H9 (cell line): ENCODE measurements at regions not wholly inside any gene's neighbourhood (a gene's known extent, or its start where the extent isn't known, plus 50 kb on each side); places are given as distances from the start of the nearest gene placed in this dataset.

Experiments
- DNase-seq: peaks from one replicate; pipeline ENCODE4 v3.0.0-alpha.2; 2017
- H2AFZ ChIP-seq: one replicate; pipeline ENCODE4 v1.6.1; 2013; ENCODE audit warnings: mild to moderate bottlenecking, low read length, control low read depth, moderate library complexity
- H2AK5ac ChIP-seq: 2 replicates; pipeline ENCODE4 v1.6.1; 2013; ENCODE audit warnings: low read length, control low read depth, mixed read lengths; ENCODE audit not compliant: insufficient read length
- H2BK120ac ChIP-seq: one replicate; pipeline ENCODE4 v1.6.1; 2013; ENCODE audit warnings: low read depth, mild to moderate bottlenecking, low read length, control low read depth, inconsistent platforms; ENCODE audit not compliant: poor library complexity, severe bottlenecking
- H2BK12ac ChIP-seq: 2 replicates; pipeline ENCODE4 v1.6.1; 2013; ENCODE audit warnings: low read length, control low read depth, mixed read lengths, low read depth; ENCODE audit not compliant: insufficient read length
- H2BK15ac ChIP-seq: 2 replicates; pipeline ENCODE4 v1.6.1; 2013; ENCODE audit warnings: low read depth, low read length, control low read depth
- H2BK20ac ChIP-seq: one replicate; pipeline ENCODE4 v1.6.1; 2013; ENCODE audit warnings: low read depth, mild to moderate bottlenecking, low read length, control low read depth, inconsistent platforms; ENCODE audit not compliant: poor library complexity, severe bottlenecking
- H2BK5ac ChIP-seq: 2 replicates; pipeline ENCODE4 v1.6.1; 2013; ENCODE audit warnings: low read length, control low read depth, mixed read lengths; ENCODE audit not compliant: insufficient read length
- H3K14ac ChIP-seq: 2 replicates; pipeline ENCODE4 v1.6.1; 2013; ENCODE audit warnings: low read length, control low read depth; ENCODE audit not compliant: insufficient read depth
- H3K18ac ChIP-seq: 2 replicates; pipeline ENCODE4 v1.6.1; 2013; ENCODE audit warnings: low read depth, mild to moderate bottlenecking, mixed read lengths, low read length, control low read depth; ENCODE audit not compliant: insufficient read length
- H3K23ac ChIP-seq: 2 replicates; pipeline ENCODE4 v1.6.1; 2013; ENCODE audit warnings: low read length, control low read depth, mixed read lengths, low read depth; ENCODE audit not compliant: insufficient read length
- H3K23me2 ChIP-seq: 2 replicates; pipeline ENCODE4 v1.6.1; 2013; ENCODE audit warnings: low read depth, mild to moderate bottlenecking, mixed read lengths, low read length, control low read depth; ENCODE audit not compliant: insufficient read length, poor library complexity, severe bottlenecking
- H3K27ac ChIP-seq: 2 replicates; pipeline ENCODE4 v1.5.1; 2013; ENCODE audit warnings: low read length, control low read depth, mixed read lengths, low read depth; ENCODE audit not compliant: insufficient read length
- H3K27me3 ChIP-seq: 2 replicates; pipeline ENCODE4 v1.6.1; 2013; ENCODE audit warnings: low read length, control low read depth, inconsistent platforms; ENCODE audit not compliant: insufficient read depth
- H3K4ac ChIP-seq: 2 replicates; pipeline ENCODE4 v1.6.1; 2013; ENCODE audit warnings: low read depth, mild to moderate bottlenecking, control low read depth, inconsistent platforms, low read length, moderate library complexity
- H3K4me1 ChIP-seq: 2 replicates; pipeline ENCODE4 v1.6.1; 2013; ENCODE audit warnings: low read length, control low read depth, inconsistent platforms; ENCODE audit not compliant: insufficient read depth
- H3K4me2 ChIP-seq: 2 replicates; pipeline ENCODE4 v1.6.1; 2013; ENCODE audit warnings: low read length, control low read depth, mixed read lengths; ENCODE audit not compliant: insufficient read length, insufficient read depth
- H3K56ac ChIP-seq: 2 replicates; pipeline ENCODE4 v1.6.1; 2013; ENCODE audit warnings: low read depth, mild to moderate bottlenecking, mixed read lengths, low read length, control low read depth; ENCODE audit not compliant: insufficient read length
- H3K79me1 ChIP-seq: 2 replicates; pipeline ENCODE4 v1.6.1; 2013; ENCODE audit warnings: low read depth, mild to moderate bottlenecking, moderate library complexity, low read length, control low read depth, inconsistent platforms; ENCODE audit not compliant: insufficient read depth, poor library complexity, severe bottlenecking
- H3K79me2 ChIP-seq: 2 replicates; pipeline ENCODE4 v1.6.1; 2013; ENCODE audit warnings: low read length, control low read depth, inconsistent platforms; ENCODE audit not compliant: insufficient read depth
- H3K9ac ChIP-seq: 2 replicates; pipeline ENCODE4 v1.6.1; 2013; ENCODE audit warnings: low read length, control low read depth, mixed read lengths; ENCODE audit not compliant: insufficient read length; ENCODE audit errors: extremely low read depth
- H3K9me3 ChIP-seq: one replicate; pipeline ENCODE4 v1.6.1; 2013; ENCODE audit warnings: low read depth, low read length, inconsistent platforms; ENCODE audit not compliant: control insufficient read depth
- H3T11ph ChIP-seq: one replicate; pipeline ENCODE4 v1.6.1; 2013; ENCODE audit warnings: mild to moderate bottlenecking, low read length, control low read depth, inconsistent platforms
- H4K20me1 ChIP-seq: one replicate; pipeline ENCODE4 v1.6.1; 2013; ENCODE audit not compliant: control insufficient read depth, insufficient read length, insufficient read depth
- H4K5ac ChIP-seq: 2 replicates; pipeline ENCODE4 v1.6.1; 2013; ENCODE audit warnings: low read depth, mild to moderate bottlenecking, mixed read lengths, low read length, control low read depth; ENCODE audit not compliant: insufficient read length
- H4K8ac ChIP-seq: replicated peaks from 2 replicates; pipeline ENCODE4 v1.6.1; 2013; ENCODE audit warnings: low read length, control low read depth, mixed read lengths, low read depth; ENCODE audit not compliant: insufficient read length
- H4K91ac ChIP-seq: 2 replicates; pipeline ENCODE4 v1.6.1; 2013; ENCODE audit warnings: low read depth, mild to moderate bottlenecking, moderate library complexity, mixed read lengths, low read length, control low read depth; ENCODE audit not compliant: insufficient read length
- H3K27ac Mint-ChIP-seq, 3 experiments: 2 replicates in 2 of 3; 3 replicates in 1 of 3; pipeline ENCODE4 v1.8.0; 2020 to 2021; ENCODE audit warnings: mixed read lengths in 3 of 3, mild to moderate bottlenecking in 1 of 3, moderate library complexity in 1 of 3
- H3K27me3 Mint-ChIP-seq: 2 replicates; pipeline ENCODE4 v1.8.0; 2021; ENCODE audit warnings: low read depth, mild to moderate bottlenecking, moderate library complexity, mixed read lengths
- H3K36me3 Mint-ChIP-seq, 3 experiments: 2 replicates in 2 of 3; 3 replicates in 1 of 3; pipeline ENCODE4 v1.8.0; 2020 to 2021; ENCODE audit warnings: low read depth in 3 of 3, mixed read lengths in 3 of 3; ENCODE audit not compliant: insufficient read depth in 1 of 3
- H3K4me1 Mint-ChIP-seq, 2 experiments: 2 replicates each; pipeline ENCODE4 v1.8.0; 2020; ENCODE audit warnings: mixed read lengths in 2 of 2
- H3K4me3 Mint-ChIP-seq, 2 experiments: 2 replicates in 1 of 2; 3 replicates in 1 of 2; pipeline ENCODE4 v1.8.0; 2020 to 2021; ENCODE audit warnings: mild to moderate bottlenecking in 2 of 2, mixed read lengths in 2 of 2, moderate library complexity in 1 of 2
- H3K9me3 Mint-ChIP-seq, 2 experiments: 2 replicates in 1 of 2; 3 replicates in 1 of 2; pipeline ENCODE4 v1.8.0; 2020; ENCODE audit warnings: mild to moderate bottlenecking in 2 of 2, mixed read lengths in 2 of 2, moderate library complexity in 1 of 2
- WGBS: extraction: QIAGEN DNeasy Blood & Tissue Kit; methylation state at CpG from one replicate; pipeline ENCODE4 v1.1.7; 2013; ENCODE audit warnings: missing lambda C conversion rate, low lambda C conversion rate, mixed read lengths; ENCODE audit not compliant: insufficient read length; ENCODE audit errors: extremely low coverage; 5-methylcytosine and 5-hydroxymethylcytosine counted together
- TF ChIP-seq, protein P1 (sequence below): fragments of 200-600 bp; sonication (generic); conservative IDR thresholded peaks from 3 replicates; pipeline ENCODE4 v1.8.0; 2021; ENCODE audit warnings: antibody characterized with exemption, mild to moderate bottlenecking

DNA sequence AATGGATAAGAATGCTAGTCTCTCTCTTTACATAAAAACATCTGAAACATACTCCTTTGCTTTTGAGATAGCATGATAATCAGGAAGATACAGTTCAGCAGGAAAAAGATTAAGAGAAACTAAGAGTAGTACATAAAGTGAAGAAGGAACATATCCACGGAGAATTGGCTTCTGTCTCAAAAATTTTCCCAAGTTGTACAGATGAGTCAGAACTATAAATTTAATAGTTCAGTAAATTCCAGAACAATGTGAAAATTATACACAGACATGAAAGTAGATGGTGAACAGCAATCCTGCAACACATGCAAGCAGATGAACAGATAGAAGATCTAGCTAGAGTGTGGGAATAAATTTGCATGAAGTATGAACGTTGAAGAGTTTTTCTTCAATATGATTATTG, 691.4 kb upstream of the RIOK2 start:
- Histone ChIP-seq H3K23me2 (no peaks in the 10 kb centered on the region), H3K27ac (no peak overlapping the region), H2BK15ac (no peak overlapping the region), H2AK5ac (no peak overlapping the region), H3T11ph (no peak overlapping the region), H3K27me3 (no peaks in the 10 kb centered on the region), H2BK120ac (no peak overlapping the region), H4K8ac (no peak overlapping the region), H3K9ac (no peak overlapping the region), H2AFZ (no peak overlapping the region), H3K14ac (no peak overlapping the region), H3K79me1 (no peaks in the 10 kb centered on the region), H3K4ac (no peak overlapping the region), H2BK5ac (no peak overlapping the region), H3K18ac (no peak overlapping the region), H3K4me2 (no peak overlapping the region), H3K23ac (no peak overlapping the region), H3K56ac (no peak overlapping the region), H2BK12ac (no peak overlapping the region), H2BK20ac (no peak overlapping the region), H3K79me2 (no peaks in the 10 kb centered on the region), H3K4me1 (no peaks in the 10 kb centered on the region), H4K91ac (no peak overlapping the region), H3K9me3 (no peaks in the 10 kb centered on the region), H4K20me1 (no peaks in the 10 kb centered on the region), H4K5ac (no peak overlapping the region)
- peaks cover 0 to 2% (median 0%) of the 10 kb centered on the region in 3 experiments; a peak in 1 of 7 replicates for H3K36me3 Mint-ChIP-seq
- peaks cover 2 to 3% of the 10 kb centered on the region in 2 experiments; a peak in 4 of 5 replicates for H3K9me3 Mint-ChIP-seq
- no peak overlapping the region for H3K4me3 Mint-ChIP-seq
- no CpG with 5 or more reads among the region's 2 CpGs for WGBS
- TF ChIP-seq, protein P1, sequence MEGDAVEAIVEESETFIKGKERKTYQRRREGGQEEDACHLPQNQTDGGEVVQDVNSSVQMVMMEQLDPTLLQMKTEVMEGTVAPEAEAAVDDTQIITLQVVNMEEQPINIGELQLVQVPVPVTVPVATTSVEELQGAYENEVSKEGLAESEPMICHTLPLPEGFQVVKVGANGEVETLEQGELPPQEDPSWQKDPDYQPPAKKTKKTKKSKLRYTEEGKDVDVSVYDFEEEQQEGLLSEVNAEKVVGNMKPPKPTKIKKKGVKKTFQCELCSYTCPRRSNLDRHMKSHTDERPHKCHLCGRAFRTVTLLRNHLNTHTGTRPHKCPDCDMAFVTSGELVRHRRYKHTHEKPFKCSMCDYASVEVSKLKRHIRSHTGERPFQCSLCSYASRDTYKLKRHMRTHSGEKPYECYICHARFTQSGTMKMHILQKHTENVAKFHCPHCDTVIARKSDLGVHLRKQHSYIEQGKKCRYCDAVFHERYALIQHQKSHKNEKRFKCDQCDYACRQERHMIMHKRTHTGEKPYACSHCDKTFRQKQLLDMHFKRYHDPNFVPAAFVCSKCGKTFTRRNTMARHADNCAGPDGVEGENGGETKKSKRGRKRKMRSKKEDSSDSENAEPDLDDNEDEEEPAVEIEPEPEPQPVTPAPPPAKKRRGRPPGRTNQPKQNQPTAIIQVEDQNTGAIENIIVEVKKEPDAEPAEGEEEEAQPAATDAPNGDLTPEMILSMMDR = no peak
- no peak for DNase-seq
- H3K4me1 Mint-ChIP-seq = no peaks in the 10 kb centered on the region
- no peaks in the 10 kb centered on the region for H3K27me3 Mint-ChIP-seq
- H3K27ac Mint-ChIP-seq = no peak overlapping the region
